ENCODE measurements at regions not wholly inside any gene's neighbourhood (a gene's known extent, or its start where the extent isn't known, plus 50 kb on each side); places are given as distances from the start of the nearest gene placed in this dataset.

DNA sequence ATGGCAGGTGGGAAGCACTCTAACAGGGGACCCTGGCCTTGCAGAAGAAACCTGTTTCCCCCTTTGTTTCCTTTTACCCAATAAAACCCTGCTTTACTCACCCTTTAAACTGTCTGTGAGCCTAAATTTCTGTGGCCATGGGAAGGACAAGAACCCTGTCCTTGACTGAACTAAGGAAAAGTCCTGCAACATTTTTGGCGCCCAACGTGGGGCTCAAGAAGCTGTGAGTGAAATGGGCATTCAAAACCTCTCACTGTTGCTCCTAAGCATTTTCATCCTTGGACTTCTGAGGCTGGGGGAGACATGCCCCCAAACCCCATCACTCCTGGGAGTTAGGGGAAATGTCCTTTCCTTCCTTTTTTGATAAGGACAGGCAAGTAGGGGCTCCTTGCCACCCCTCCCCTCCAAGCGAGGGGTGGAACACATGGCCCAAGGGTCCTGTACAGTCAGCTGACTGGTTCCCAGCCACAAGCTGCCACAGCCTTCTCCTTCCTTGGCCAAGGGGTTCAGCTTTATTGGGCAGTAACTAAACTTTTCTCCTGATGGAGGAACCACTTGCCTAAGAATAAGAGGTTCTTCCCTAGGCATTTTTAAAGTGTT, 381.6 kb downstream of the KLF5 start:
- no peak overlapping the region for H3K4me3 ChIP-seq
- H3K9me3 ChIP-seq, result peaks cover 18 to 51% of the 10 kb centered on the region in 2 donors
- DNase-seq (ENCODE audit: low spot score), result no peak
- no peak overlapping the region for H3K27ac ChIP-seq
- H3K27me3 ChIP-seq, result no peaks in the 10 kb centered on the region
- TF ChIP-seq, protein P1, sequence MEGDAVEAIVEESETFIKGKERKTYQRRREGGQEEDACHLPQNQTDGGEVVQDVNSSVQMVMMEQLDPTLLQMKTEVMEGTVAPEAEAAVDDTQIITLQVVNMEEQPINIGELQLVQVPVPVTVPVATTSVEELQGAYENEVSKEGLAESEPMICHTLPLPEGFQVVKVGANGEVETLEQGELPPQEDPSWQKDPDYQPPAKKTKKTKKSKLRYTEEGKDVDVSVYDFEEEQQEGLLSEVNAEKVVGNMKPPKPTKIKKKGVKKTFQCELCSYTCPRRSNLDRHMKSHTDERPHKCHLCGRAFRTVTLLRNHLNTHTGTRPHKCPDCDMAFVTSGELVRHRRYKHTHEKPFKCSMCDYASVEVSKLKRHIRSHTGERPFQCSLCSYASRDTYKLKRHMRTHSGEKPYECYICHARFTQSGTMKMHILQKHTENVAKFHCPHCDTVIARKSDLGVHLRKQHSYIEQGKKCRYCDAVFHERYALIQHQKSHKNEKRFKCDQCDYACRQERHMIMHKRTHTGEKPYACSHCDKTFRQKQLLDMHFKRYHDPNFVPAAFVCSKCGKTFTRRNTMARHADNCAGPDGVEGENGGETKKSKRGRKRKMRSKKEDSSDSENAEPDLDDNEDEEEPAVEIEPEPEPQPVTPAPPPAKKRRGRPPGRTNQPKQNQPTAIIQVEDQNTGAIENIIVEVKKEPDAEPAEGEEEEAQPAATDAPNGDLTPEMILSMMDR (IDR thresholded peaks at IDR 0.05), result no peak
- H3K4me1 ChIP-seq, result no peaks in the 10 kb centered on the region
- H3K36me3 ChIP-seq, result no peaks in the 10 kb centered on the region

DNA sequence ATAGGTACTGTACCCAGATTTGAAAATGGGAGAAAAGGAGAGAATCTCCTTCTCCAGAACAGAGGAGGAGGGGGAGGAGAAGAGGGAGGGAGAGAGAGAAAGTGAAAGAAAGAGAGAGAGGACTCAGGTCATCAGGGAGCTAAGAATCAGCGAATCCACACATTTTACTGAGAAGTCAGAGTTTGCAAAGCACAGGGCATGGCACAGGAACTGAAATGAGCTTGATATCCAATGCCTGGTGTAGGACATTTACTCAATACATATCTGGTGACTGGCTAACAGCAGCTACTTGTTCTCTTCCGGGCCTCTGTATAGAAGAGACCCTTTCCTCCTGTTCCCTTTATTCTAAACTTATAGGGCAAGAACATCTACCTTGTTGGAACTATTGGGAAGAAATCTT, 375.1 kb downstream of the KLF5 start:
- TF ChIP-seq, protein P1 (IDR thresholded peaks at IDR 0.05), result no peak
- H3K4me3 ChIP-seq, result no peak overlapping the region
- no peak overlapping the region for H3K27ac ChIP-seq
- no peaks in the 10 kb centered on the region for H3K36me3 ChIP-seq
- DNase-seq (ENCODE audit: low spot score), result no peak
- no peaks in the 10 kb centered on the region for H3K27me3 ChIP-seq
- H3K4me1 ChIP-seq, result no peaks in the 10 kb centered on the region
- H3K9me3 ChIP-seq, result peaks cover 0 to 12% of the 10 kb centered on the region in 2 donors

DNA sequence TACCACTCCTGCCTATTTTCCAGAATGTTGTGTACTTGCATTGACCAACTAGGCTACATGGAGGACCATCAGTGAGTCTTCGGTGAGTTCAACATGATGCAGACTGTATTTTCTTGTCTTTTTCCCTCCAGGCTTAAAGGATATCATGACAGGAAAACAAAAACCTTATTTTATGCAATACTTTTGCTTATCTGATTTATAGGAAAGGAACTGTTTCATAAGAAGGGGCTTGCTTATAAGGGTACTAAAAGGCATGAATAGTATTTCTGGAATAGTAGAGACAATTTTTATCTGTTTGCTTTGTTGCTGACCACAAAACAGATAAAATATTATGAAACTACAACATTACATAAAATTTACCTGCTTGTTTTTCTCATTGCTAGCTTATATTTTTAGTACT, 374.7 kb downstream of the KLF5 start:
- no peak for DNase-seq (ENCODE audit: low spot score)
- H3K27ac ChIP-seq, result no peak overlapping the region
- H3K36me3 ChIP-seq, result no peaks in the 10 kb centered on the region
- TF ChIP-seq, protein P1 (IDR thresholded peaks at IDR 0.05), result no peak
- no peaks in the 10 kb centered on the region for H3K27me3 ChIP-seq
- no peak overlapping the region for H3K4me3 ChIP-seq
- no peaks in the 10 kb centered on the region for H3K4me1 ChIP-seq
- H3K9me3 ChIP-seq, result peaks cover 0 to 8% of the 10 kb centered on the region in 2 donors

DNA sequence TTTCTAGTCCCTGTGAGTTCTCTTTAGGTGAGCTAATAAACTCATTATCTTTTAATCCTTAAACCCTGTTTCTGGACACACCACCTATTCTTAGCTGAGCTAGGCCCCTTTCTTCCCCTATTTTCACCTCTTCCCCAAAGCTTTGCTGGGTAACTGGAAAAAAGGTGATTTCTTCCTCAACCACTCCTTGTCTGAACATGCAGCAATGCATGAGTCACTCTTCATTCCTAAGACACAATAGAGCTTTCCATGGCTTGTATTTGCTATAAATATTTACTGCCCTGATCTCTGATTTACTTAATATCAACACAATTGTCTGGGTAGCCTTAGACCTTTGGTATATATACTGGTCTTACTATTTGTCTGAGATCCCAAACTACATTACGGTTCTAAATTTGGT, 370.9 kb downstream of the KLF5 start:
- TF ChIP-seq, protein P1 (IDR thresholded peaks at IDR 0.05), result no peak

DNA sequence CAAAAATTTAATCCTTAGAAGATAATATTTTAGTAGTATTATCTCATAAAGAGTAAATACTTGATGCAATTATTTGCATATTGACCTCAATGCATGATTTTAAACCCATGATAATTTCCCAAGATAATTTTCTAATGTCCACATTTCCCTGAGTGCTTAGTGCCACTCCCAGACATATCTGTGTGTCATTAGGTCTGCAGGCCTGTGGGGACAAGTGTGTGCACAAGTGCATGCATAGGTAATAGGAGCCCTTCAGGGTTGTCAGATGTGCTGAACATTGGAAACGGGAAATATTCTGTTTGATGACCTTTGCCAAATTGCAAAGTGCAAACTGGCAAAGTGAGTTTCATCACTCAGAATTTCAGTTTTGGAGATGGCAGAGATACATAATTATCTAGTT, 369.9 kb downstream of the KLF5 start:
- Histone ChIP-seq H3K9me3 (no peaks in the 10 kb centered on the region), H3K4me1 (no peaks in the 10 kb centered on the region), H3K27ac (no peak overlapping the region), H3K36me3 (no peaks in the 10 kb centered on the region), H3K27me3 (no peaks in the 10 kb centered on the region), H3K4me3 (no peak overlapping the region)
- TF ChIP-seq, protein P1 (IDR thresholded peaks at IDR 0.05), result no peak
- DNase-seq (ENCODE audit: low spot score), result no peak

More for the DNA sequence above, 370.9 kb downstream of the KLF5 start:
- Histone ChIP-seq H3K4me3 (no peak overlapping the region), H3K4me1 (no peaks in the 10 kb centered on the region), H3K9me3 (no peaks in the 10 kb centered on the region), H3K27ac (no peak overlapping the region), H3K36me3 (no peaks in the 10 kb centered on the region), H3K27me3 (no peaks in the 10 kb centered on the region)
- DNase-seq (ENCODE audit: low spot score), result no peak

DNA sequence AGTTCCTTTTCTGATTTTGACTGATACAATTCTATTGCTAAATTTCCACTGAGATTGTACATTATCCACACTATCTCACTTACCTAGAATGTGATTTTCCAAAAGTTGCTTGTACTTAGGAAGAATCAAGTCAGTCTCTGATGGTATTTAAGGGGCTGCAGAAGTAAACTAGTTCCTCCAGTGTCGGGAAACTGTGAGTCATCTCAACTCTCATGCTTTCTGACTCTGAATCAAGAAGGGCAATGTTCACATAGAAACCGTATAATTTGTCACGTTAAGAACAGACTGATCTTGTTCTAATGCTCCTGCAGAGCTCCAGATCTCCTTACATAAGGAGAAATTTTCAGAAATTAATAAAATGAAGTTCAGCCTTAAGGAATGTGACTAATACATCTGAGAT, 369.3 kb downstream of the KLF5 start:
- Histone ChIP-seq H3K4me1 (no peaks in the 10 kb centered on the region), H3K9me3 (no peaks in the 10 kb centered on the region), H3K27me3 (no peaks in the 10 kb centered on the region), H3K4me3 (no peak overlapping the region), H3K36me3 (no peaks in the 10 kb centered on the region), H3K27ac (no peak overlapping the region)
- no peak for DNase-seq (ENCODE audit: low spot score)
- TF ChIP-seq, protein P1 (IDR thresholded peaks at IDR 0.05), result no peak

All from right atrium auricular region (tissue), 2 donors.